ENCODE measurements at regions not wholly inside any gene's neighbourhood (a gene's known extent, or its start where the extent isn't known, plus 50 kb on each side); places are given as distances from the start of the nearest gene placed in this dataset.

GRCh38 chr5:145129797-145130196, 705.3 kb downstream of the PRELID2 start:
- no peak overlapping the region for H3K4me3 ChIP-seq (ENCODE audit: low read length)

DNA sequence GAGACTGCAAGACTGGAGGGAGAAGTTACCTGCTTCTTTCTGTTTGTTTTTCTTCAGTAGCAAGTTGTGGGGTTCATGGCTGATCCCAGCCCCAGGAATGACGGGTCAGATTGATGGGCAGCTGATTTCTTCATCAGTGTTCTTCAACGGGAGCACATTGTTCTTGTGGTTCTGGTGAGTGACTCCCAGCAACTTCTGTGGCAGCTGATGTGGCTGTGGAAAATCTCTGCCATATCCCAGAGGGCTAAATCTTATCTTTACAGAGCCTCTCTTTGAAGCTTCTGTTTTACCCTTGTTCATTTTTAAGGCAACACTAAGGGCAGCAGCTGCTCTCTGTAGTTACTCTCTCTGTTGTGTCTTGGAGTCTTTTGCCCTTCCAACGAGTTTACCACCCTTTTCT, 710.3 kb downstream of the PRELID2 start:
- Histone ChIP-seq H3K36me3 (replicated peaks; ENCODE audit: low read depth, low read length) (no peaks in the 10 kb centered on the region), H3K4me1 (ENCODE audit: low read length) (no peaks in the 10 kb centered on the region), H4K20me1 (ENCODE audit: insufficient read depth, low read length) (no peaks in the 10 kb centered on the region), H3K27me3 (ENCODE audit: low read depth, low read length) (no peaks in the 10 kb centered on the region), H3K9ac (ENCODE audit: low read length) (no peak overlapping the region), H3K4me3 (ENCODE audit: low read length) (no peak overlapping the region), H3K27ac (ENCODE audit: low read length) (no peak overlapping the region), H3K4me2 (ENCODE audit: low read length) (no peak overlapping the region), H2AFZ (ENCODE audit: low read depth, low read length) (no peak overlapping the region), H3K79me2 (ENCODE audit: low read length) (no peaks in the 10 kb centered on the region), H3K9me3 (ENCODE audit: insufficient read depth, low read length) (no peaks in the 10 kb centered on the region)
- TF ChIP-seq EZH2phosphoT487 (IDR thresholded peaks at IDR 0.05; ENCODE audit: low read depth) = no peak
- TF ChIP-seq, protein P1, sequence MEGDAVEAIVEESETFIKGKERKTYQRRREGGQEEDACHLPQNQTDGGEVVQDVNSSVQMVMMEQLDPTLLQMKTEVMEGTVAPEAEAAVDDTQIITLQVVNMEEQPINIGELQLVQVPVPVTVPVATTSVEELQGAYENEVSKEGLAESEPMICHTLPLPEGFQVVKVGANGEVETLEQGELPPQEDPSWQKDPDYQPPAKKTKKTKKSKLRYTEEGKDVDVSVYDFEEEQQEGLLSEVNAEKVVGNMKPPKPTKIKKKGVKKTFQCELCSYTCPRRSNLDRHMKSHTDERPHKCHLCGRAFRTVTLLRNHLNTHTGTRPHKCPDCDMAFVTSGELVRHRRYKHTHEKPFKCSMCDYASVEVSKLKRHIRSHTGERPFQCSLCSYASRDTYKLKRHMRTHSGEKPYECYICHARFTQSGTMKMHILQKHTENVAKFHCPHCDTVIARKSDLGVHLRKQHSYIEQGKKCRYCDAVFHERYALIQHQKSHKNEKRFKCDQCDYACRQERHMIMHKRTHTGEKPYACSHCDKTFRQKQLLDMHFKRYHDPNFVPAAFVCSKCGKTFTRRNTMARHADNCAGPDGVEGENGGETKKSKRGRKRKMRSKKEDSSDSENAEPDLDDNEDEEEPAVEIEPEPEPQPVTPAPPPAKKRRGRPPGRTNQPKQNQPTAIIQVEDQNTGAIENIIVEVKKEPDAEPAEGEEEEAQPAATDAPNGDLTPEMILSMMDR (IDR thresholded peaks at IDR 0.05; ENCODE audit: low read depth, low read length) = no peak

More at GRCh38 chr5:145129797-145130196, 705.3 kb downstream of the PRELID2 start:
- Histone ChIP-seq H3K9me3 (ENCODE audit: insufficient read depth, low read length) (no peaks in the 10 kb centered on the region), H3K4me2 (ENCODE audit: low read length) (no peak overlapping the region), H4K20me1 (ENCODE audit: insufficient read depth, low read length) (no peaks in the 10 kb centered on the region), H3K4me1 (ENCODE audit: low read length) (no peaks in the 10 kb centered on the region), H3K79me2 (ENCODE audit: low read length) (no peaks in the 10 kb centered on the region), H2AFZ (ENCODE audit: low read depth, low read length) (no peak overlapping the region), H3K36me3 (replicated peaks; ENCODE audit: low read depth, low read length) (no peaks in the 10 kb centered on the region), H3K9ac (ENCODE audit: low read length) (no peak overlapping the region), H3K27me3 (ENCODE audit: low read depth, low read length) (no peaks in the 10 kb centered on the region), H3K27ac (ENCODE audit: low read length) (no peak overlapping the region)
- TF ChIP-seq, protein P1 (IDR thresholded peaks at IDR 0.05; ENCODE audit: low read depth, low read length) = no peak
- TF ChIP-seq EZH2phosphoT487 (IDR thresholded peaks at IDR 0.05; ENCODE audit: low read depth) = no peak

DNA sequence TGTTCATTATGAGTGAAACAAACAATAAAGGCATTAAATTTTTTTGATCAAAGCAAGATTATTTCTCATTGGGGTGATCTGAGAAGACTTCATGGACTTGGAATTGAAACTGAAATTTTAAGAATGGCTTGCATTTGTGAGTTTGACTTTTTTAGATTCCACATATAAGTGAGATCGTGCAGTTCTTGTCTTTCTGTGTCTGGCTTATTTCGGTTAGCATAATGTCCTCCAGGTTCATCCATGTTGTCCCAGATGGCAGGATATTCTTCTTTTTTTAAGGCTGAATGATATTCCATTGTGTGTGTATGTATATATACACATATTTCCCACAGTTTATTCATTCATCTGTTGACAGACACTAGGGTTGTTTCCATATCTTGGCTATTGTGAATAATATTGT, 716.5 kb downstream of the PRELID2 start:
- H4K20me1 ChIP-seq (ENCODE audit: insufficient read depth, low read length) = no peaks in the 10 kb centered on the region
- H3K27ac ChIP-seq (ENCODE audit: low read length) = no peak overlapping the region
- H3K36me3 ChIP-seq (replicated peaks; ENCODE audit: low read depth, low read length) = no peaks in the 10 kb centered on the region
- H2AFZ ChIP-seq (ENCODE audit: low read depth, low read length) = no peak overlapping the region
- H3K27me3 ChIP-seq (ENCODE audit: low read depth, low read length) = no peaks in the 10 kb centered on the region
- no peaks in the 10 kb centered on the region for H3K4me1 ChIP-seq (ENCODE audit: low read length)
- no peak overlapping the region for H3K9ac ChIP-seq (ENCODE audit: low read length)
- H3K9me3 ChIP-seq (ENCODE audit: insufficient read depth, low read length) = no peaks in the 10 kb centered on the region
- no peaks in the 10 kb centered on the region for H3K79me2 ChIP-seq (ENCODE audit: low read length)
- TF ChIP-seq EZH2phosphoT487 (IDR thresholded peaks at IDR 0.05; ENCODE audit: low read depth) = no peak
- TF ChIP-seq, protein P1 (IDR thresholded peaks at IDR 0.05; ENCODE audit: low read depth, low read length) = no peak
- H3K4me3 ChIP-seq (ENCODE audit: low read length) = no peak overlapping the region
- H3K4me2 ChIP-seq (ENCODE audit: low read length) = no peak overlapping the region

DNA sequence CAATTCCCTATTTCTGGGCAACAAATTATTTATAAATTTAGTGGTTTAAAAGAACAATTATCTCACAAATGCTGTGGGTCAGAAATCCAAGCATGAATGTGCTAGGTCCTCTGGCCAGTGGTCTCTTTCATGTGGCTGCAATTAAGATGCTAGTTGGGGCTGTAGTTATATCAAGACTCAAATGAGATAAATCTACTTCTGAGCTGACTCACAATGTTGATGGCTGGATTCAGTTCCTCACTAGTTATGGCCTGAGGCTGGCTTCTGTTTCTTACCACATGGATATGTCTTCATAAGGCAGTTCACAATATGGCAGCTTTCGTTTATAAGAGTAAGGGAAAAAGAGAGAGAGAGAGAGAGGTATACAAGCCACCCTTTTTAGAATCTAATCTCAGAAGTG, 717.0 kb downstream of the PRELID2 start:
- H2AFZ ChIP-seq (ENCODE audit: low read depth, low read length) = no peak overlapping the region
- no peaks in the 10 kb centered on the region for H4K20me1 ChIP-seq (ENCODE audit: insufficient read depth, low read length)
- H3K27ac ChIP-seq (ENCODE audit: low read length) = no peak overlapping the region
- TF ChIP-seq, protein P1 (IDR thresholded peaks at IDR 0.05; ENCODE audit: low read depth, low read length) = no peak
- no peak for TF ChIP-seq EZH2phosphoT487 (IDR thresholded peaks at IDR 0.05; ENCODE audit: low read depth)
- H3K36me3 ChIP-seq (replicated peaks; ENCODE audit: low read depth, low read length) = no peaks in the 10 kb centered on the region
- H3K4me1 ChIP-seq (ENCODE audit: low read length) = no peaks in the 10 kb centered on the region
- H3K79me2 ChIP-seq (ENCODE audit: low read length) = no peaks in the 10 kb centered on the region
- H3K9ac ChIP-seq (ENCODE audit: low read length) = no peak overlapping the region
- H3K4me2 ChIP-seq (ENCODE audit: low read length) = no peak overlapping the region
- H3K27me3 ChIP-seq (ENCODE audit: low read depth, low read length) = no peaks in the 10 kb centered on the region
- no peak overlapping the region for H3K4me3 ChIP-seq (ENCODE audit: low read length)
- H3K9me3 ChIP-seq (ENCODE audit: insufficient read depth, low read length) = no peaks in the 10 kb centered on the region
